K562 (cell line): ENCODE measurements at regions not wholly inside any gene's neighbourhood (a gene's known extent, or its start where the extent isn't known, plus 50 kb on each side); places are given as distances from the start of the nearest gene placed in this dataset.

Experiments
- ATAC-seq: fragments of 200-7000 bp; cut with Tn5 transposase; 3 replicates; pipeline ENCODE4 v1.9.1; 2020; ENCODE audit warnings: moderate library complexity
- BruUV-seq: library from RNA; stranded (reverse); fragments of 400-500 nt; replicated peaks from 2 replicates; lab custom pipeline; 2021; lab: Mats Ljungman, UMichigan
- CTCF ChIA-PET: fragments of 300-600 bp; formaldehyde crosslinking; extraction: SDS; loops from one replicate; lab custom pipeline; 2021; ENCODE audit warnings: low intra/inter-chr PET ratio; lab: Yijun Ruan, JAX
- POLR2A ChIA-PET: fragments of 300-600, 350-650 bp; sonication (Branson Sonifier 250); formaldehyde crosslinking; extraction: SDS; loops from one replicate; lab custom pipeline; 2021; ENCODE audit warnings: antibody characterized with exemption, inconsistent platforms; lab: Yijun Ruan, JAX
- DNase-seq, 4 experiments: peaks; one replicate each; pipeline versions ENCODE4 v3.0.0 to v3.0.0-alpha.2; 2011 to 2018; ENCODE audit warnings: low spot score in 3 of 4, mixed read lengths in 3 of 4; ENCODE audit errors: extremely low read depth in 1 of 4
- FAIRE-seq: peaks from 2 replicates; lab custom pipeline; 2011; peaks lifted over from hg19 to GRCh38; lab: Jason Lieb, UNC
- H2AFZ ChIP-seq: 2 replicates; pipeline ENCODE4 v1.6.0; 2011; ENCODE audit warnings: low read depth, low read length, control low read depth, inconsistent platforms
- H3K27ac ChIP-seq: fragments of 200-600 bp; 3 replicates; pipeline ENCODE4 v1.8.0; 2011; ENCODE audit warnings: low read depth, mild to moderate bottlenecking, control low read depth, inconsistent platforms, low read length, moderate library complexity, mixed read lengths; ENCODE audit errors: extremely low read depth
- H3K27me3 ChIP-seq, 2 experiments: fragments of 300-600 bp in 1 of 2; 2 replicates in 1 of 2; 3 replicates in 1 of 2; pipeline versions ENCODE4 v1.6.0 to v1.8.0; 2011; ENCODE audit warnings: inconsistent platforms in 2 of 2, low read length in 2 of 2, mild to moderate bottlenecking in 1 of 2, mixed read lengths in 1 of 2, moderate library complexity in 1 of 2; ENCODE audit not compliant: control insufficient read depth in 2 of 2, insufficient read depth in 2 of 2
- H3K36me3 ChIP-seq: fragments of 300-600 bp; 3 replicates; pipeline ENCODE4 v1.8.0; 2011; ENCODE audit warnings: mild to moderate bottlenecking, low read length, inconsistent platforms; ENCODE audit not compliant: control insufficient read depth, insufficient read depth
- H3K4me1 ChIP-seq, 2 experiments: fragments of 200-600 bp in 1 of 2; replicated peaks in 1 of 2; 2 replicates in 1 of 2; 3 replicates in 1 of 2; pipeline versions ENCODE4 v1.5.1 to v1.8.0; 2011; ENCODE audit warnings: inconsistent platforms in 2 of 2, low read length in 2 of 2, mild to moderate bottlenecking in 1 of 2, mixed read lengths in 1 of 2, moderate library complexity in 1 of 2; ENCODE audit not compliant: control insufficient read depth in 2 of 2, insufficient read depth in 2 of 2
- H3K4me2 ChIP-seq: 2 replicates; pipeline ENCODE4 v1.6.1; 2011; ENCODE audit warnings: low read length, control low read depth, inconsistent platforms, mixed read lengths; ENCODE audit not compliant: insufficient read depth
- H3K4me3 ChIP-seq: fragments of 200-600 bp; sonication (generic), shearing (Covaris generic); 2 replicates; pipeline ENCODE4 v1.5.1; 2016; ENCODE audit warnings: control low read depth, inconsistent platforms
- H3K79me2 ChIP-seq: fragments of 200-600 bp; 3 replicates; pipeline ENCODE4 v1.8.0; 2011; ENCODE audit warnings: low read length, inconsistent platforms; ENCODE audit not compliant: control insufficient read depth, insufficient read depth
- H3K9ac ChIP-seq, 2 experiments: 2 replicates each; pipeline versions ENCODE4 v1.6.0 to v1.6.1; 2011; ENCODE audit warnings: low read depth in 2 of 2, low read length in 2 of 2, control low read depth in 1 of 2, inconsistent platforms in 1 of 2, mild to moderate bottlenecking in 1 of 2, mixed read lengths in 1 of 2; ENCODE audit not compliant: insufficient read depth in 1 of 2
- H3K9me1 ChIP-seq: one replicate; pipeline ENCODE4 v1.6.0; 2011; ENCODE audit warnings: inconsistent platforms, mild to moderate bottlenecking, low read length, moderate library complexity; ENCODE audit not compliant: control insufficient read depth, insufficient read depth
- H3K9me3 ChIP-seq: replicated peaks from 2 replicates; pipeline ENCODE4 v1.5.1; 2011; ENCODE audit warnings: low read depth, low read length, inconsistent platforms; ENCODE audit not compliant: control insufficient read depth, insufficient read depth
- H4K20me1 ChIP-seq: replicated peaks from 2 replicates; pipeline ENCODE4 v1.6.1; 2011; ENCODE audit warnings: low read length, inconsistent platforms, mixed read lengths; ENCODE audit not compliant: control insufficient read depth, insufficient read depth
- CBX2 ChIP-seq: fragments of 200-600 bp; sonication (generic); IDR thresholded peaks from one replicate; pipeline ENCODE4 v1.6.1; 2012; ENCODE audit warnings: mild to moderate bottlenecking, low read length, inconsistent platforms; ENCODE audit not compliant: insufficient read depth, poor library complexity, severe bottlenecking
- CHD1 ChIP-seq: fragments of 200-600 bp; sonication (generic); IDR thresholded peaks from one replicate; pipeline ENCODE4 v1.6.1; 2012; ENCODE audit warnings: mild to moderate bottlenecking, moderate library complexity, low read length, inconsistent platforms
- CLOCK ChIP-seq: fragments of 250-450 bp; sonication (Bioruptor Pico); IDR thresholded peaks from 2 replicates; pipeline ENCODE4 v1.4.0; 2020; ENCODE audit warnings: mild to moderate bottlenecking, moderate library complexity, borderline replicate concordance
- MTA2 ChIP-seq: fragments of 450-650 bp; IDR thresholded peaks from 2 replicates; pipeline ENCODE4 v1.6.1; 2016; ENCODE audit warnings: low read depth
- NFATC3 ChIP-seq: fragments of 450-650 bp; IDR thresholded peaks from 2 replicates; pipeline ENCODE4 v1.6.1; 2017; ENCODE audit warnings: mild to moderate bottlenecking
- SIRT6 ChIP-seq: IDR thresholded peaks from one replicate; pipeline ENCODE4 v1.6.1; 2012; ENCODE audit warnings: low read depth, mild to moderate bottlenecking, control low read depth, inconsistent platforms, low read length, moderate library complexity
- SMARCC2 ChIP-seq: fragments of 450-650 bp; IDR thresholded peaks from 2 replicates; pipeline ENCODE4 v1.6.1; 2017; ENCODE audit warnings: antibody characterized with exemption, moderate library complexity, mild to moderate bottlenecking, low read depth
- STAT5B ChIP-seq: fragments of 250-450 bp; sonication (Bioruptor Pico); IDR thresholded peaks from 2 replicates; pipeline ENCODE4 v1.8.0; 2021; ENCODE audit warnings: mild to moderate bottlenecking, inconsistent platforms
- ZNF165 ChIP-seq: fragments of 250-450 bp; sonication (Bioruptor Pico); IDR thresholded peaks from 2 replicates; pipeline ENCODE4 v1.4.0; 2020; ENCODE audit warnings: borderline replicate concordance
- WGBS: fragments of 100-300 bp; shearing (Covaris generic); methylation state at CpG from one replicate; pipeline ENCODE4 v1.1.6; 2016; ENCODE audit warnings: low coverage, mixed read lengths; ENCODE audit not compliant: insufficient coverage; ENCODE audit errors: missing lambda C conversion rate; 5-methylcytosine and 5-hydroxymethylcytosine counted together
- in situ Hi-C: fragments of 300-500 bp; cut with MboI; formaldehyde crosslinking; loops from 4 replicates; pipeline ENCODE4 v1.15.0; 2018; ENCODE audit warnings: inconsistent platforms, mixed read lengths
- intact Hi-C: fragments of 100-400 bp; cut with micrococcal nuclease; formaldehyde crosslinking; loops from 2 replicates; pipeline ENCODE4 v1.14.2; 2022
- TF ChIP-seq, protein P1 (sequence below): fragments of 250-450 bp; sonication (Bioruptor Pico); IDR thresholded peaks from 2 replicates; pipeline ENCODE4 v1.4.0; 2020; ENCODE audit warnings: borderline replicate concordance

- TF ChIP-seq, protein P1, sequence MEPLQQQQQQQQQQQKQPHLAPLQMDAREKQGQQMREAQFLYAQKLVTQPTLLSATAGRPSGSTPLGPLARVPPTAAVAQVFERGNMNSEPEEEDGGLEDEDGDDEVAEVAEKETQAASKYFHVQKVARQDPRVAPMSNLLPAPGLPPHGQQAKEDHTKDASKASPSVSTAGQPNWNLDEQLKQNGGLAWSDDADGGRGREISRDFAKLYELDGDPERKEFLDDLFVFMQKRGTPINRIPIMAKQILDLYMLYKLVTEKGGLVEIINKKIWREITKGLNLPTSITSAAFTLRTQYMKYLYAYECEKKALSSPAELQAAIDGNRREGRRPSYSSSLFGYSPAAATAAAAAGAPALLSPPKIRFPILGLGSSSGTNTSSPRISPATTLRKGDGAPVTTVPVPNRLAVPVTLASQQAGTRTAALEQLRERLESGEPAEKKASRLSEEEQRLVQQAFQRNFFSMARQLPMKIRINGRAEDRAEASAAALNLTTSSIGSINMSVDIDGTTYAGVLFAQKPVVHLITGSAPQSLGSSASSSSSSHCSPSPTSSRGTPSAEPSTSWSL: no peak
- no peak for TF ChIP-seq MTA2
- TF ChIP-seq SIRT6: no peak
- TF ChIP-seq CBX2: no peak
Observed at GRCh38 chr11:112878033-112878601, 83.1 kb upstream of the NCAM1 start (continued).

DNA sequence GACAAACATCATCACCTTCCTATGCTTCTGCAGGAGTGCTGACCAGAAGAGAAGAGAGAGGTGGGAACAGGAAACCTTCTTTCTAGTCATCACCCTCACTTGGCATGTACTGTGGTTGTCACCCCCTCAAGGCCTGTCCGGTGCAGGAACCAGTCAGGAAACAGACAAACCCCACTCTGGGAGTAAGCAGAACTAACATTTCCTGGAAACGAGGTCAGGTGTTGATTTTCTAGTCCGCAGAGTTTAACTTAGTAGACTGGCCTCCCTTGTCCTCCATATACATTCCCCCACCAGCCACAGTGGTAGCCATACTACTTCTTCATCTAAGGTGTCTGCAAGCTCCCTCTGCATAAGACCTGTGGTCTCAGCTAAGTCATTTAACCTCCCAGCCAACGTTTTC lies 80.7 kb upstream of the NCAM1 start:
- no peak for FAIRE-seq
- Histone ChIP-seq H2AFZ (no peak overlapping the region), H3K9ac (no peak overlapping the region), H3K9me3 (no peaks in the 10 kb centered on the region), H3K79me2 (no peaks in the 10 kb centered on the region), H4K20me1 (no peaks in the 10 kb centered on the region), H3K9me1 (no peaks in the 10 kb centered on the region), H3K36me3 (no peaks in the 10 kb centered on the region), H3K4me2 (no peak overlapping the region), H3K4me1 (peaks cover 0 to 3% of the 10 kb centered on the region in 2 experiments; a peak in 1 of 5 replicates), H3K4me3 (no peak overlapping the region), H3K27ac (no peak overlapping the region), H3K27me3 (no peaks in the 10 kb centered on the region; a peak in 1 of 5 replicates)
- TF ChIP-seq ZNF165 (CRISPR knock-in tag) (no peak), NFATC3 (no peak), CLOCK (CRISPR knock-in tag) (no peak), CHD1 (no peak), STAT5B (CRISPR knock-in tag) (no peak), SMARCC2 (no peak)
- no TSS peak for BruUV-seq
- no peak for ATAC-seq
- in situ Hi-C loops (no loop called here), intact Hi-C loops (no loop called here)
- DNase-seq: no peak
- CTCF ChIA-PET: no interaction called here
- 2% methylated on average over 4 of the region's 4 CpGs for WGBS
- POLR2A ChIA-PET: no interaction called here
